ENCODE measurements at regions not wholly inside any gene's neighbourhood (a gene's known extent, or its start where the extent isn't known, plus 50 kb on each side); places are given as distances from the start of the nearest gene placed in this dataset.

GRCh38 chrX:89053223-89053622 lies 306.2 kb downstream of the CPXCR1 start:
- peaks cover 7% of the 10 kb centered on the region; the same call in 1 of the 3 replicates for H3K36me3 Mint-ChIP-seq (ENCODE audit: low read depth)
- H3K4me1 Mint-ChIP-seq = no peaks in the 10 kb centered on the region
- peaks cover 12% of the 10 kb centered on the region; the same call in 2 of the 3 replicates for H3K9me3 Mint-ChIP-seq
- Histone ChIP-seq H3K79me2 (replicated peaks; ENCODE audit: insufficient read depth) (no peaks in the 10 kb centered on the region), H3K4me2 (no peak overlapping the region), H3K4me3 (no peak overlapping the region), H3K36me3 (ENCODE audit: insufficient read depth) (no peaks in the 10 kb centered on the region), H3K27ac (ENCODE audit: low read depth) (no peak overlapping the region), H3K27me3 (ENCODE audit: insufficient read depth) (no peaks in the 10 kb centered on the region), H4K20me1 (replicated peaks; ENCODE audit: insufficient read depth) (no peaks in the 10 kb centered on the region), H3K4me1 (ENCODE audit: insufficient read depth) (no peaks in the 10 kb centered on the region), H3K9me2 (ENCODE audit: insufficient read depth) (no peaks in the 10 kb centered on the region), H3F3A (replicated peaks; ENCODE audit: low read depth) (no peaks in the 10 kb centered on the region), H2AFZ (no peak overlapping the region)
- H3K27ac Mint-ChIP-seq = no peak overlapping the region
- no peak overlapping the region for H3K4me3 Mint-ChIP-seq
- ATAC-seq (no peak), DNase-seq (ENCODE audit: low spot score) (no peak)
- TF ChIP-seq POLR2AphosphoS5 (IDR thresholded peaks at IDR 0.05; ENCODE audit: low read depth) (no peak), EZH2 (IDR thresholded peaks at IDR 0.05; ENCODE audit: low read depth, unreplicated experiment) (no peak), ZNF331 (CRISPR knock-in tag; IDR thresholded peaks at IDR 0.05; ENCODE audit: low read depth) (no peak), NANOG (IDR thresholded peaks at IDR 0.05; ENCODE audit: borderline replicate concordance) (no peak), JUNB (IDR thresholded peaks at IDR 0.05; ENCODE audit: unreplicated experiment) (no peak), CREB1 (CRISPR knock-in tag; IDR thresholded peaks at IDR 0.05; ENCODE audit: low read depth) (no peak), EZH2phosphoT487 (IDR thresholded peaks at IDR 0.05; ENCODE audit: unreplicated experiment) (no peak), ZNF114 (CRISPR knock-in tag; IDR thresholded peaks at IDR 0.05) (no peak), STAT1 (IDR thresholded peaks at IDR 0.05; ENCODE audit: unreplicated experiment) (no peak), CTCF (conservative IDR thresholded peaks at IDR 0.05; ENCODE audit: low read depth in 2 of 2) (no peak)
- TF ChIP-seq, protein P1, sequence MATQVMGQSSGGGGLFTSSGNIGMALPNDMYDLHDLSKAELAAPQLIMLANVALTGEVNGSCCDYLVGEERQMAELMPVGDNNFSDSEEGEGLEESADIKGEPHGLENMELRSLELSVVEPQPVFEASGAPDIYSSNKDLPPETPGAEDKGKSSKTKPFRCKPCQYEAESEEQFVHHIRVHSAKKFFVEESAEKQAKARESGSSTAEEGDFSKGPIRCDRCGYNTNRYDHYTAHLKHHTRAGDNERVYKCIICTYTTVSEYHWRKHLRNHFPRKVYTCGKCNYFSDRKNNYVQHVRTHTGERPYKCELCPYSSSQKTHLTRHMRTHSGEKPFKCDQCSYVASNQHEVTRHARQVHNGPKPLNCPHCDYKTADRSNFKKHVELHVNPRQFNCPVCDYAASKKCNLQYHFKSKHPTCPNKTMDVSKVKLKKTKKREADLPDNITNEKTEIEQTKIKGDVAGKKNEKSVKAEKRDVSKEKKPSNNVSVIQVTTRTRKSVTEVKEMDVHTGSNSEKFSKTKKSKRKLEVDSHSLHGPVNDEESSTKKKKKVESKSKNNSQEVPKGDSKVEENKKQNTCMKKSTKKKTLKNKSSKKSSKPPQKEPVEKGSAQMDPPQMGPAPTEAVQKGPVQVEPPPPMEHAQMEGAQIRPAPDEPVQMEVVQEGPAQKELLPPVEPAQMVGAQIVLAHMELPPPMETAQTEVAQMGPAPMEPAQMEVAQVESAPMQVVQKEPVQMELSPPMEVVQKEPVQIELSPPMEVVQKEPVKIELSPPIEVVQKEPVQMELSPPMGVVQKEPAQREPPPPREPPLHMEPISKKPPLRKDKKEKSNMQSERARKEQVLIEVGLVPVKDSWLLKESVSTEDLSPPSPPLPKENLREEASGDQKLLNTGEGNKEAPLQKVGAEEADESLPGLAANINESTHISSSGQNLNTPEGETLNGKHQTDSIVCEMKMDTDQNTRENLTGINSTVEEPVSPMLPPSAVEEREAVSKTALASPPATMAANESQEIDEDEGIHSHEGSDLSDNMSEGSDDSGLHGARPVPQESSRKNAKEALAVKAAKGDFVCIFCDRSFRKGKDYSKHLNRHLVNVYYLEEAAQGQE (IDR thresholded peaks at IDR 0.05; ENCODE audit: unreplicated experiment) = no peak
- TF ChIP-seq, protein P2, sequence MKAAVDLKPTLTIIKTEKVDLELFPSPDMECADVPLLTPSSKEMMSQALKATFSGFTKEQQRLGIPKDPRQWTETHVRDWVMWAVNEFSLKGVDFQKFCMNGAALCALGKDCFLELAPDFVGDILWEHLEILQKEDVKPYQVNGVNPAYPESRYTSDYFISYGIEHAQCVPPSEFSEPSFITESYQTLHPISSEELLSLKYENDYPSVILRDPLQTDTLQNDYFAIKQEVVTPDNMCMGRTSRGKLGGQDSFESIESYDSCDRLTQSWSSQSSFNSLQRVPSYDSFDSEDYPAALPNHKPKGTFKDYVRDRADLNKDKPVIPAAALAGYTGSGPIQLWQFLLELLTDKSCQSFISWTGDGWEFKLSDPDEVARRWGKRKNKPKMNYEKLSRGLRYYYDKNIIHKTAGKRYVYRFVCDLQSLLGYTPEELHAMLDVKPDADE (IDR thresholded peaks at IDR 0.05) = no peak
- TF ChIP-seq, protein P3, sequence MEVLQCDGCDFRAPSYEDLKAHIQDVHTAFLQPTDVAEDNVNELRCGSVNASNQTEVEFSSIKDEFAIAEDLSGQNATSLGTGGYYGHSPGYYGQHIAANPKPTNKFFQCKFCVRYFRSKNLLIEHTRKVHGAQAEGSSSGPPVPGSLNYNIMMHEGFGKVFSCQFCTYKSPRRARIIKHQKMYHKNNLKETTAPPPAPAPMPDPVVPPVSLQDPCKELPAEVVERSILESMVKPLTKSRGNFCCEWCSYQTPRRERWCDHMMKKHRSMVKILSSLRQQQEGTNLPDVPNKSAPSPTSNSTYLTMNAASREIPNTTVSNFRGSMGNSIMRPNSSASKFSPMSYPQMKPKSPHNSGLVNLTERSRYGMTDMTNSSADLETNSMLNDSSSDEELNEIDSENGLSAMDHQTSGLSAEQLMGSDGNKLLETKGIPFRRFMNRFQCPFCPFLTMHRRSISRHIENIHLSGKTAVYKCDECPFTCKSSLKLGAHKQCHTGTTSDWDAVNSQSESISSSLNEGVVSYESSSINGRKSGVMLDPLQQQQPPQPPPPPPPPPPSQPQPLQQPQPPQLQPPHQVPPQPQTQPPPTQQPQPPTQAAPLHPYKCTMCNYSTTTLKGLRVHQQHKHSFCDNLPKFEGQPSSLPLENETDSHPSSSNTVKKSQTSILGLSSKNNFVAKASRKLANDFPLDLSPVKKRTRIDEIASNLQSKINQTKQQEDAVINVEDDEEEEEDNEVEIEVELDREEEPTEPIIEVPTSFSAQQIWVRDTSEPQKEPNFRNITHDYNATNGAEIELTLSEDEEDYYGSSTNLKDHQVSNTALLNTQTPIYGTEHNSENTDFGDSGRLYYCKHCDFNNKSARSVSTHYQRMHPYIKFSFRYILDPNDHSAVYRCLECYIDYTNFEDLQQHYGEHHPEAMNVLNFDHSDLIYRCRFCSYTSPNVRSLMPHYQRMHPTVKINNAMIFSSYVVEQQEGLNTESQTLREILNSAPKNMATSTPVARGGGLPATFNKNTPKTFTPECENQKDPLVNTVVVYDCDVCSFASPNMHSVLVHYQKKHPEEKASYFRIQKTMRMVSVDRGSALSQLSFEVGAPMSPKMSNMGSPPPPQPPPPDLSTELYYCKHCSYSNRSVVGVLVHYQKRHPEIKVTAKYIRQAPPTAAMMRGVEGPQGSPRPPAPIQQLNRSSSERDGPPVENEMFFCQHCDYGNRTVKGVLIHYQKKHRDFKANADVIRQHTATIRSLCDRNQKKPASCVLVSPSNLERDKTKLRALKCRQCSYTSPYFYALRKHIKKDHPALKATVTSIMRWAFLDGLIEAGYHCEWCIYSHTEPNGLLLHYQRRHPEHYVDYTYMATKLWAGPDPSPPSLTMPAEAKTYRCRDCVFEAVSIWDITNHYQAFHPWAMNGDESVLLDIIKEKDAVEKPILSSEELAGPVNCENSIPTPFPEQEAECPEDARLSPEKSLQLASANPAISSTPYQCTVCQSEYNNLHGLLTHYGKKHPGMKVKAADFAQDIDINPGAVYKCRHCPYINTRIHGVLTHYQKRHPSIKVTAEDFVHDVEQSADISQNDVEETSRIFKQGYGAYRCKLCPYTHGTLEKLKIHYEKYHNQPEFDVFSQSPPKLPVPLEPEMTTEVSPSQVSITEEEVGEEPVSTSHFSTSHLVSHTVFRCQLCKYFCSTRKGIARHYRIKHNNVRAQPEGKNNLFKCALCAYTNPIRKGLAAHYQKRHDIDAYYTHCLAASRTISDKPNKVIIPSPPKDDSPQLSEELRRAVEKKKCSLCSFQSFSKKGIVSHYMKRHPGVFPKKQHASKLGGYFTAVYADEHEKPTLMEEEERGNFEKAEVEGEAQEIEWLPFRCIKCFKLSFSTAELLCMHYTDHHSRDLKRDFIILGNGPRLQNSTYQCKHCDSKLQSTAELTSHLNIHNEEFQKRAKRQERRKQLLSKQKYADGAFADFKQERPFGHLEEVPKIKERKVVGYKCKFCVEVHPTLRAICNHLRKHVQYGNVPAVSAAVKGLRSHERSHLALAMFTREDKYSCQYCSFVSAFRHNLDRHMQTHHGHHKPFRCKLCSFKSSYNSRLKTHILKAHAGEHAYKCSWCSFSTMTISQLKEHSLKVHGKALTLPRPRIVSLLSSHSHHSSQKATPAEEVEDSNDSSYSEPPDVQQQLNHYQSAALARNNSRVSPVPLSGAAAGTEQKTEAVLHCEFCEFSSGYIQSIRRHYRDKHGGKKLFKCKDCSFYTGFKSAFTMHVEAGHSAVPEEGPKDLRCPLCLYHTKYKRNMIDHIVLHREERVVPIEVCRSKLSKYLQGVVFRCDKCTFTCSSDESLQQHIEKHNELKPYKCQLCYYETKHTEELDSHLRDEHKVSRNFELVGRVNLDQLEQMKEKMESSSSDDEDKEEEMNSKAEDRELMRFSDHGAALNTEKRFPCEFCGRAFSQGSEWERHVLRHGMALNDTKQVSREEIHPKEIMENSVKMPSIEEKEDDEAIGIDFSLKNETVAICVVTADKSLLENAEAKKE (CRISPR knock-in tag; IDR thresholded peaks at IDR 0.05) = no peak
- H3K27me3 Mint-ChIP-seq (ENCODE audit: insufficient read depth, low read depth, poor library complexity) = no peaks in the 10 kb centered on the region

Data from GM23338 (cell line).